ENCODE measurements at regions not wholly inside any gene's neighbourhood (a gene's known extent, or its start where the extent isn't known, plus 50 kb on each side); places are given as distances from the start of the nearest gene placed in this dataset.
"Not testable (repeated sequence)": the region's sequence is repeated elsewhere in the genome, so short reads cannot be mapped to it uniquely, and the experiment has no call there.

DNA sequence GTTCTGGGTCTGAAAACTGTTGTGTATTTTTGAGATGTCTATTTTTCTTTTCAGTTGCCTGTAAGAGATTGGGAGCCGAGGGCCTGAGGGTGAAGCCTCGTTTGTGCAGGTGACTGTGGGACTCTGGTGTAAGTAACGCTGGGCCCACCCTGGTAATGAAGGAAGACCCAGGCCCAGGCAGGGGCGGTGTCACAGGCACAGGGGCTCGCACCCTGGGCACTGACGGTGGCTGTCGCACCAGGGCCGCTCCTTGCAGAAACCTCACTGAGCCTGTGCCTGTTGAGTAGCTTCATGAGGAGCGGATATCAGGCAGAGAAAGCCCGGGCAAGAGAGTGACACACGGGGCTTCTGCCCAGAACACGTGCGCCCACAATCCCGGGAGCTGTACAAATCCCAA lies 541.4 kb downstream of the TRIML1 start:
- no peak for DNase-seq (ENCODE audit: missing footprints)
- intact Hi-C loops (cut with DNase I) = no loop called here

DNA sequence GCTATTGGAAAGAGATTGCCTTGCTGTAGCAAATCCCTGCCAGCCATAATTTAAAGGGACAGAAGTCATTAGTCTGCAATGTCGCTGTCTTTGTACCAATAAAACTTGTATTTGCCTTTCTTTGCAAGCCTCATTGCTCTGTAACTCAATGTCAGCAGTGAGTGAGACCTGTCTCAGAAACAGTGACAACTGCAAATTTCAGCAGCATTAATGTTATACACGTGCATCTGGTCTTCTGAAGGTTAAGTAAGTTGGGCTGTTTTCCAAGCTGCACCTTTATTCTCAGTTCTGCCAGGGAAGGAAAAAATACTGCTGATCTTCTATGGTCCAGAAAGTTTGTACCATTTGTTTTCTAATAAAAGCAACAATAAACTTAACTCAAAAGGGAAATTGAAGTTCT lies 543.1 kb downstream of the TRIML1 start:
- intact Hi-C loops (cut with DNase I) = no loop called here
- DNase-seq (ENCODE audit: missing footprints) (no peak), ATAC-seq (no peak)

More for the DNA sequence above, 541.4 kb downstream of the TRIML1 start:
- no peak for ATAC-seq

DNA sequence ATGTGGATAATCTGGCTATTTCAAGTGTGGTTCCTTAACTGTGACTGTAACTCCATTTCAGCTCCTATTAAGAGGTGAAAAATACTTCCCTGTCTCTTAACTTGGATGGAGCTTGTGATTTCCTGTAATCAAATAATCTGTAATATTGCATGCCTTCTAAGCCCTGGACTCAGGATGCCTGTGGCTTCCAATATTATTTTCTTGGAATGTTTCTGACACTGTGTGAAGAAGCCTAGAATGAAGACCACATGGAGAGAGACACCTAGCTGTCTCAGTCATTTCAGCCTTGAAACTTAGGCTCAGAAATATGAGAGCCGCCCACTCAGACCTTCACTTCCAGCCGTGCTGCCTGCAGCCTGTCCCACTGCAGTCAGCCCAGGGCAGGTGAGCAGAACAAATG lies 544.3 kb downstream of the TRIML1 start:
- ATAC-seq (no peak), DNase-seq (ENCODE audit: missing footprints) (no peak)
- intact Hi-C loops (cut with DNase I) = no loop called here

DNA sequence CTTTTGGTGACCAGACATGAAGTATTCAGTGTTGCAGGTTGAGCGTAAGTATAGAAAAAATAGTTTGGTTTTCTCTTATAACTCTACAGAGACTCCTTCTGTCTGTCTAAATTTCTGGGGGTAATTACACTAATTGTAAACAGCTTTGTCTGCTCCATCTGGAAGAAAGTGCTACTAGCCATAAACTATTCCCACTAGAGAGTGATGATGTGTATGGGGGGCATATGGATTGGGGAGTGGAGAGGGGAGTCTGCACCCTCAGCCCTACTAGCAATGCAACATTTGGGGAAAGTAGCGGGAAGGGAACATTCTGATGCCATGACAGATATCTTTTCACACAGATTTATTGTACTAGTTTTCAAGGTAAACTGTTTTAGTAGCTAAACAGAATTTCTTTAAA lies 549.7 kb downstream of the TRIML1 start:
- DNase-seq (ENCODE audit: missing footprints) = no peak
- intact Hi-C loops (cut with DNase I) = no loop called here
- no peak for ATAC-seq

DNA sequence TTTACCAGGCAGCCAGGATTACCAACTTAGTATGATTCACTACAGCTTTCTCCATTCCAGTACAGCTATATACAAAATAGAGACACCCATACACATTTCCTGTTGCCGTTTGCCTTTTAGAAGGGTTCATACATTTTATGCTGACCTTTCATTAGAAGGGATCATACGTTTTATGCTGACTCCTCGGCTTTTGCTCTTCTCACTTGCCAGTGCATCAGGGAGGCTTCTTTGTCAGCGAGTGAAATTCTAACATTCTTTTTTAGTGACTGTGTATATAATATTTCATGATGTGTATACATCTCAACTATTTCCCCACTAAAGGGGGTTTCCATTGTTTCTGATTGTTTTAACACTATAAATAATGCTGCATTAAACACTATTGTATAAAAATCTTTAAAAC lies 552.6 kb downstream of the TRIML1 start:
- intact Hi-C loops (cut with DNase I) = no loop called here
- no peak for ATAC-seq
- no peak for DNase-seq (ENCODE audit: missing footprints)

DNA sequence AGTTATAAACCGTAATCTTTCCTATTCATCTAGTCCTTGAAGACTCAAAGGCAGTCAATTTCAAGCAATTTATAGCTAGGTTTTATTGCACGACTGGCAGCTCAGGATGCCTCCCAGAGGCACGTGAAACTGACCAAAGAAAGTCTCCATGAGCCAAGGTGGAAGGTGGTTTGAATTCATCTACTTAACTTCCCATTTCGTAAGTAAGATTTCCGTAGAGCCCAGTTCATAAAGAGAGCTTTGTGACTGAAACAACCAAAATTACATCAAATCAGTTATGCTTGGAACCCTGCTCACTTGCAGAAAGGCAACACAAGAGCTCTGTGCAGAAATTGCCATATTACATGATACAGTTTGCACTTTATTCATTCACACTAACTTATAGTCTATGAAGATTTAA lies 556.0 kb downstream of the TRIML1 start:
- ATAC-seq (no peak), DNase-seq (ENCODE audit: missing footprints) (no peak)
- intact Hi-C loops (cut with DNase I) = no loop called here

DNA sequence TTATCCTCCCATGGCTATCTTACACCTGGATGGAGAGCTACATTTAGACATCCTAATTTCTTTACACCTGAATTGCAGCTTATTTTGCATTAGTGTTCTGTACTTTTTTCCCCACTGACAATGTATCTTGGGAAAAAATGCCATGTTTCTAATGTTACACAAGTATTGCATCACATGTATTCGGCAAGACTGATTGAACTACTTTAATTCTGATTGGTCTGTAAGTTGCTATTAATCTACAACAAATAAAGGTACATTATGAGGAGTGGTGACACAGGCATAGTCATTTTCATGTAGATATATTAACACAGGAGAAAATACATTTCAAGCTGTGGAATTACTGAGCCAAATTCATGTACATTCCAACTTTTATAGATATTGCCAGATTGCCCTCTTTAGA lies 558.0 kb downstream of the TRIML1 start:
- DNase-seq (ENCODE audit: missing footprints) (no peak), ATAC-seq (no peak)
- intact Hi-C loops (cut with DNase I) = no loop called here

DNA sequence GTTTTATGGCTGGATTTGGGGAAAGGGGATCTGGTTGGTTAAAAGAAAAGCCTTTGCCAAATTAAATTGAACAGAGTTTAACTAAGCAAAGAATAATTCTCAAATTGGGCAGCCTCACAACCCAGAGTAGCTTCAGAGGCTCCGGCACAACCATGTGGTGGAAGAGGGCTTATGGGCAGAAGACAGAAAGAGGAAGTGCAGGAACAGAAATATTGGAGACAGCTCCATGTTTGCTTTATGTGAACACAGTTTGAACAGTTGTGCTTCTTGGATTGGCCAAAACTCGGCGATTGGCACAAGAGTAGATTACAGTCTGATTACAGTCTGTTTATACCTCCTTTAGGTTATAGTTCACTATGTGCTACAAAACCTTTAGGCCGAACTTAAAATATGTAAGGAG lies 562.7 kb downstream of the TRIML1 start:
- intact Hi-C loops (cut with DNase I) = no loop called here
- DNase-seq (ENCODE audit: missing footprints) = no peak
- no peak for ATAC-seq

DNA sequence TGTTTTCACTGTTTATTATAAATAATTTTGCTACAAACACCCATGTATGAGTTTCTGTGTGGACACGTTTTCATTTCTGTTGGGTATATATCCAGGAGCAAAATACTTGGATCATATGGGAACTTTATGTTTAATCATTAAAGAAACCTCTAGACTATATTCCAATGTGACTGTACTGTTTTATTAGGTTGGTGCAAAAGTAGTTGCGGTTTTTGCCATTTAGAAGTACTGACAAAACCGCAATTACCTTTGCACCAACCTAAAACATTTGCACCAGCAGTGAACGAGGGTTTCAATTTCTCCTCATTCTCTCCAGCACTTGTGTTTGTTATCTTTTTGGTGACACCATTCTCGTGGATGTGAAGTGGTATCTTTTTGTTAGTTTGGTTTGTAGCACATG lies 565.0 kb downstream of the TRIML1 start:
- DNase-seq (ENCODE audit: missing footprints) (no peak), ATAC-seq (no peak)
- intact Hi-C loops (cut with DNase I) = no loop called here

DNA sequence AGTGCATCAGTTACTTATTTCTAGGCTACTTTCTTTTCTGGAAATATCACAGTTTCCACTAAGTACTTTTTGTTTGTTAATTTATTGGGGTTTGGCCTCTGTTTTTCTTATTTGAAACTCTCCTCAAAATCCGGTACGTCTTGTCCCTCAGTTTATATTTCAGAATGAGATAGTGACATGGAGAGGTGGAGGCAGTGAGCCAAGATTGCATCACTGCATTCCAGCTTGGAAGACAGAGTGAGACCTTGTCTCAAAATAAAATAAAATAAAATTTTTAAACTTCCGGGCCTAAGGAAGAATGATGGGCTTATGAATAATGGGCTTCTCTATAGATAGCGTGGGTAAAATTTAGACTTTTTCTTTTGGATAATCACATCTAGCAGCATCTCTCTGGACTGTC lies 567.8 kb downstream of the TRIML1 start:
- ATAC-seq = no peak
- intact Hi-C loops (cut with DNase I) = no loop called here
- DNase-seq (ENCODE audit: missing footprints) = no peak

DNA sequence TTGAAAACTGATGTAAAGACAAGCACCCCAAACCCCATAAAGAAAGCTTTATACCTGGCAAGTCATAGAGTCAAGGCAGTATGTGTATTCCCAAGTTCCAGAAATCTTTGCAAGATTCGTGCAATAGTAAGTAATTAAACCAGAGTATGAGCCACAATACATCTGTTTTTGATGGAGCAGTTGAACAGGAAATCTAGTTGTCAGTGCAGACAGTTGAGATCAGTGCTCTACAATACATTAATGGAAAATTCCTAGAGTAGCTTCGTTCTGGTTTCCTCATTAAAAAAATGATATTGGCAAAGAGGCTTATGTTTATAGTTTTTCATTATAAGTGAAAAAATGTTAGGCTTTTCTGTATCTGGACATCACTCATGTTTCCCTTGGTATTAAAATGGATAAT lies 575.3 kb downstream of the TRIML1 start:
- DNase-seq (ENCODE audit: missing footprints) (no peak), ATAC-seq (no peak)
- intact Hi-C loops (cut with DNase I) = no loop called here

DNA sequence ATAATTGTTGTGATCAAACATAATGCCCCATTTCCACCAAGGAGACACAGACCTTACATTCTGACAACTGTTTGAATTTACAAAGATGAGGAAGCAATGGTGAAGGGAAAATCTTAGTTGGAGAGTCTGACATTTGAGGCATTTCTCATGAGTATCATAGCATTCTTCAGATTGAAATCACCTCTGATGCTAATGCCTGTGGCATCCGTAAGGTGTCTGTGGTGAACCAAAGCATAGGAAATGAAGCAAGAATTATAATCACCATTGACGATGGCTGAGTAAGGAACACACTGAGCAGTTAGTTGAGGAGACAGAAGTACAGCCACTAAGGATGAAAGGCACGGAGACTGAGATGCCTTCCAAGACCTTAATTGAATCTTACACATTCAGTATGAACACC lies 575.7 kb downstream of the TRIML1 start:
- no peak for ATAC-seq
- intact Hi-C loops (cut with DNase I) = no loop called here
- no peak for DNase-seq (ENCODE audit: missing footprints)

DNA sequence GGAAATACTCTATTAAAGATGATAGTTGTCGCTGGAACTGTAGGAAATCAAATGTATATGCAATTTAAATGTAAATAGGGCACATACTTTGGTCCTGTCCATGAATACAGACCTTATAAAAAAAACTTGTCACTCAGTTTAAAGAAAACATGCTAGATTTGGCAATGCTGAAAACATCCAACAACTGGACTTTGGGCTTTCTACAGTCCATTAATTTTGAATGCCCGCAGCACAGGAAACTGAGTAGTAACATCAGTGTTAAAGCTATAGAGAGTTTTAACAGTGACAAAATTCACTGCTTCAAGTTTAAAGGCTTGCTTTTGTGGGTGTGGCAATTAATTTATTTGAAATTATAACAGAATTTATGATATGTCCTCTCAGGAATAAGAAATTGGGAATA lies 578.4 kb downstream of the TRIML1 start:
- ATAC-seq = no peak
- intact Hi-C loops (cut with DNase I) = no loop called here
- no peak for DNase-seq (ENCODE audit: missing footprints)

DNA sequence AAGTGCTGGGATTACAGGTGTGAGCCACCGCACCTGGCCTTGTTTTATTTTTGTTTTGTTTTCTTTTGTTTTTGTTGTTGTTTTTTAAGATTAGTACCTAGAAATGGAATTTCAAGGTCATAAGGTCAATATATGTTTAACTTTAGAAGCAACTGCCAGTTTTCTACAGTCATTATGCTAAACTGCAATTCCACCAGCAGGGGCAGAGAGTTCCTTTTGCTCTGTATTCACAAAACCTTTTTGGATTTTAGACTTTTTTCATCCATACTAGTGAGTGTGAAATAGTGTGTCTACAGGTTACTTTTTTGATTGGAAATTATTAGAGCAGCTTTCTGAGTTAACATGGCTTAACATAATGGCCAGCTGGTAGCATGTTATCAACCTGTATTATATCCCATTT lies 580.6 kb downstream of the TRIML1 start:
- DNase-seq (ENCODE audit: missing footprints) = no peak
- no peak for ATAC-seq
- intact Hi-C loops (cut with DNase I) = no loop called here

DNA sequence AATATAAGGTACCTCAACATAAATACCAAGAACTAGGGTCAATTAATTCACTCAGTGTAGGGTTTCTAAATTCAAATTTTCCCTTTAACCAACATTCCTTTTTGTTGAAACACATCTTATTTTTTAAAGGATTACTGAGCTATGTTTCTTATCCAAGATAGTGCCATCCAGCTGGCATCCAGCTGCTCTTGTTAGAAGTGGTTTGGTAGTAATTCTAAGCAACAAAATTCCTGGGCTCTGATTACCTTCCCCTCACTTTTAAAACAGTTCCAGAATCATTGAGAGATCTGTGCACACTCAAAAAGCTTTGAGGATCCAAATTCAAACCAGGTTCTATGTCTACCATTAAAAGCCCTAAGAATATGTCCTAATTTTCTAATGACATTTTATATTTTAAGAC lies 583.7 kb downstream of the TRIML1 start:
- DNase-seq (ENCODE audit: missing footprints) (no peak), ATAC-seq (no peak)
- intact Hi-C loops (cut with DNase I) = no loop called here

DNA sequence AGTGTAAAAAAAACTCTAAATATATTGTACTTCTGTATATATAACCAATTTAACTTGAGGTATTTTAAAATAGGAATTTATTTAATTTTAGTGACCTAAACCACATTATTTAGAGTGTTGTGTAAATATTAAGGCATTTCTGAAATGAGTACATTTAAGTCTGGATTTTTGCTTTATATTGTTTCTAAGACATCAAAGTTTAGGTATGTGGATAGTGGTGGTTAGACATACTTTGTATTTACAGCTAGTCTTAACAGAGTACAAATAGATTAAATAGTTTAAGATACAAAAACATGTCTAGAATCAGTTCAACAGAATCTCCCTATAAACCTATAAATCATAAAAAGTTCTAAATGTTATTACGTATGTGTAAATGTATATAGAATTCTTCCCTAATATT lies 588.5 kb downstream of the TRIML1 start:
- DNase-seq (ENCODE audit: missing footprints) (no peak), ATAC-seq (no peak)
- intact Hi-C loops (cut with DNase I) = no loop called here

DNA sequence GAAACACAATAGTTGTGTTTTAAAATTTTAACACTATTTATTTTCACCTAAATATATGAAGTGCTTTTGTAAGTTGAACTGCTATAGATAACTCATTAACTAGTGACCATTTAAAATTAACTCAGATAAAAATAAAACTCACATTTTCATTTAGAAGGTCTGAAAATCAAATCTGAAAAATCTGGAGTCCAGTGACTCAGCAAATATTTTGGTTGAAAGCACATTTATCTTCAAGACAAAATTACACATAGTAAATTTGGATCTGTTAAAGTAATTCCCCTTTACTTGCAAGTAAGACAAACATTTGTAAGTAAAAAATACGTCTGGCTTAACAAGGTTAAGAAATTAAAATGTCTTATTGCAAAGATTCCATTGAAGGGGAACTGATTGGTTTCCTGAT lies 589.1 kb downstream of the TRIML1 start:
- DNase-seq (ENCODE audit: missing footprints) = no peak
- intact Hi-C loops (cut with DNase I) = no loop called here

DNA sequence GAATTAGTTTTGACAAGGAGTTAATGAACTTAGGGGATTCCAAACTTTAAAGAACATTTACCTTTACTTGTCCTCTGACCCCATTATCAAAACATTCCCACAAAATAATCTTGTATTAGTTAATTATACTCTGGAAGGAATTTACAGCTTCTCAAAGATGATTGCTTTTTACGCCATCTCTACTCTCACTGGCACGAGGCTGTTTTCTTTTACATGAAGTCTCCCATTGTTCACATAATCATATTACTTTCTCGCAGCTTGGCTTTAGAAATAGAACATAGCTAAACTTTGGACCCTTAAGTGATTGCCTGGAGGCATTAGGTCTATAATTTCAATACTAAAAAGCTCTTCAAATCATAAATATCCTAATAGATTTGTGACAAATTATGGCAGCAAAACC lies 592.9 kb downstream of the TRIML1 start:
- intact Hi-C loops (cut with DNase I) = no loop called here
- no peak for DNase-seq (ENCODE audit: missing footprints)
- no peak for ATAC-seq

More for the DNA sequence above, 589.1 kb downstream of the TRIML1 start:
- no peak for ATAC-seq

DNA sequence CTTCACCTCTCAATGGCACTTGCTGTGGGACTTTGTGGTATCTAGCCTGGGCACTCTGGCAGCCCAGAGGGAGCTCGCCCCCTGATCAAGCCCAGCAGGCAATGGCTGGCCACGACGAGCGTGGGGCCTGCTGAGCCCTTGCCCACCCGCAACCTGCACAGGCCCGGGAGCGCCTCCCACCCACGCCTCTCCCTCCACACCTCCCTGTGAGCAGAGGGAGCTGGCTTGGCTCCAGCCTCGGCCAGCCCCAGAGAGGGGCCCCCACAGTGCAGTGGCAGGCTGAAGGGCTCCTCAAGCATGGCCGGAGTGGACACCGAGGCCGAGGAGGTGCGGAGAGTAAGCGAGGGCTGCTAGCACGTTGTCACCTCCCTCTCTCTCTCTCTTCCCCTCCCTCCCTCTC lies 595.8 kb downstream of the TRIML1 start:
- no peak for ATAC-seq
- intact Hi-C loops (cut with DNase I) = no loop called here
- no peak for DNase-seq (ENCODE audit: missing footprints)

DNA sequence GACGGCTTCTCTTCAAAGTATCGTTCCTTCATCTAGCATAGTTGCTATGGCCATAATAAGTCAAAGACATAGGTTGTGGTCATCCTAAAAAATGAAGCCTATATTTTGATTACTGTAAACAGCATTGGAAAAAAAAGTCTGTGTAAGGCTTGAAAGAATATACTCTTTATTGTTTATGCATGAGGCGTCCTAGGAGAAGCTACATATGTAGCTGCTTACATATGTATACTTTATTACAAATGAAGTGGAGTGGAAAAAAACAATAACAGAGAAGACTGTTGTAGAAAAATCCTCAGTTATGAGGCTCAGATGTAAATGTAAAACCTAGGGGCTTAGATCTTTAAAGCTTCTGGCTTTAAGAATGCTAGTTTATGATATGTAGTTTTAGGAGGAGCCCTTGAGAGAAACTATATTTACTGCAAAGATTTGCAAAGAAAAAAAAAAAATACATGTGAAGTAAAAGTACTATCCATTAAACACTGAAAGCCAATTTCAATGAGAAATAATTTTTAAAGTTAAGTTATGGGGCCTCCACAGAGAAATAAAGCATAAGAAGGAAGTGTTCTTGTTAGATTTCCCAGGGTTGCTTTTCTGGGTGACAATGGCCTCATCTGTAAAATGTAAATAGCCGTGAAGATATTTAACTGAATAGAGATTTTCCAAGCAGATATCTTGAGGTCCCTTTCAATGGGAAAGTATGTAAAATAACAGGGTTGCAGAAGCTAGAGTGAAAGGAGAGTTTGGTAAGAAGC lies 598.2 kb downstream of the TRIML1 start:
- no peak for ATAC-seq

DNA sequence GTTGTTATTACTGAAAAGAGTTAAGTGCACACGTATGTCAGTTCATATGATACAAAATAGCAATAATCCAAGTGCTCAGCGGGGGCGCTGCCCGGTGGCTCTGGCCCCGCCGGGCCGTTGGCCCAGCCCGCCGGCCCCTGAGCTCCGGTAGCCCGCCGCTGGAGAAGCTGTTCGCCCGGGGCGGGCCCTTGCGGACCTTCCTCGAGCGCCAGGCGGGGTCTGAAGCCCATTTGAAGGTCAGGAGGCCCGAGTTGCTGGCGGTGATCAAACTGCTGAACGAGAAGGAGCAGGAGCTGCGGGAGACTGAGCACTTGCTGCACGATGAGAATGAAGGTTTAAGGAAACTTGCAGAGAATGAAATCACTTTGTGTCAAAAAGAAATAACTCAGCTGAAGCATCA lies 599.0 kb downstream of the TRIML1 start:
- ATAC-seq; DNase-seq (ENCODE audit: missing footprints); intact Hi-C loops (cut with DNase I): not testable (repeated sequence)

More for the DNA sequence above, 598.2 kb downstream of the TRIML1 start:
- no peak for DNase-seq (ENCODE audit: missing footprints)
- intact Hi-C loops (cut with DNase I) = no loop called here

All from Right ventricle myocardium inferior (tissue), 1 donor.